NB4 (cell line): ENCODE measurements at regions not wholly inside any gene's neighbourhood (a gene's known extent, or its start where the extent isn't known, plus 50 kb on each side); places are given as distances from the start of the nearest gene placed in this dataset.

ENCODE experiments used
- CTCF ChIP-seq: IDR thresholded peaks from one replicate; pipeline ENCODE4 v1.5.1; 2012; ENCODE audit warnings: low read depth, low read length
- POLR2A ChIP-seq: IDR thresholded peaks from 2 replicates; pipeline ENCODE4 v1.6.1; 2011; ENCODE audit warnings: mild to moderate bottlenecking; ENCODE audit not compliant: insufficient read length; ENCODE audit errors: extremely low read depth

GRCh38 chr6:66421570-66421969 is 714.5 kb upstream of the EYS start:
- TF ChIP-seq CTCF (no peak), POLR2A (no peak)
